Fibroblast of pulmonary artery (primary cell): ENCODE measurements at regions not wholly inside any gene's neighbourhood (a gene's known extent, or its start where the extent isn't known, plus 50 kb on each side); places are given as distances from the start of the nearest gene placed in this dataset.
A peak's percentile ranks its signal among the peaks of the same experiment; 100 is the strongest.
"Not testable (repeated sequence)": the region's sequence is repeated elsewhere in the genome, so short reads cannot be mapped to it uniquely, and the experiment has no call there.

Source experiments
- DNase-seq: peaks from one replicate; pipeline ENCODE4 v3.0.0-alpha.2; 2010; ENCODE audit warnings: low read depth
- H3K4me3 ChIP-seq: replicated peaks from 2 replicates; pipeline ENCODE4 v1.5.1; 2011; ENCODE audit warnings: low read depth, mild to moderate bottlenecking, control low read depth, low read length, moderate library complexity
- TF ChIP-seq, protein P1 (sequence below): IDR thresholded peaks from 2 replicates; pipeline ENCODE4 v1.5.1; 2011; ENCODE audit warnings: mild to moderate bottlenecking, control low read depth, low read length, inconsistent platforms; ENCODE audit errors: missing control alignments

GRCh38 chr15:98548139-98548971 is 100.0 kb upstream of the IGF1R start:
- DNase-seq = peak; percentile 62
- H3K4me3 ChIP-seq = peak overlapping the region; percentile 56
- TF ChIP-seq, protein P1, sequence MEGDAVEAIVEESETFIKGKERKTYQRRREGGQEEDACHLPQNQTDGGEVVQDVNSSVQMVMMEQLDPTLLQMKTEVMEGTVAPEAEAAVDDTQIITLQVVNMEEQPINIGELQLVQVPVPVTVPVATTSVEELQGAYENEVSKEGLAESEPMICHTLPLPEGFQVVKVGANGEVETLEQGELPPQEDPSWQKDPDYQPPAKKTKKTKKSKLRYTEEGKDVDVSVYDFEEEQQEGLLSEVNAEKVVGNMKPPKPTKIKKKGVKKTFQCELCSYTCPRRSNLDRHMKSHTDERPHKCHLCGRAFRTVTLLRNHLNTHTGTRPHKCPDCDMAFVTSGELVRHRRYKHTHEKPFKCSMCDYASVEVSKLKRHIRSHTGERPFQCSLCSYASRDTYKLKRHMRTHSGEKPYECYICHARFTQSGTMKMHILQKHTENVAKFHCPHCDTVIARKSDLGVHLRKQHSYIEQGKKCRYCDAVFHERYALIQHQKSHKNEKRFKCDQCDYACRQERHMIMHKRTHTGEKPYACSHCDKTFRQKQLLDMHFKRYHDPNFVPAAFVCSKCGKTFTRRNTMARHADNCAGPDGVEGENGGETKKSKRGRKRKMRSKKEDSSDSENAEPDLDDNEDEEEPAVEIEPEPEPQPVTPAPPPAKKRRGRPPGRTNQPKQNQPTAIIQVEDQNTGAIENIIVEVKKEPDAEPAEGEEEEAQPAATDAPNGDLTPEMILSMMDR = peak; percentile 6

DNA sequence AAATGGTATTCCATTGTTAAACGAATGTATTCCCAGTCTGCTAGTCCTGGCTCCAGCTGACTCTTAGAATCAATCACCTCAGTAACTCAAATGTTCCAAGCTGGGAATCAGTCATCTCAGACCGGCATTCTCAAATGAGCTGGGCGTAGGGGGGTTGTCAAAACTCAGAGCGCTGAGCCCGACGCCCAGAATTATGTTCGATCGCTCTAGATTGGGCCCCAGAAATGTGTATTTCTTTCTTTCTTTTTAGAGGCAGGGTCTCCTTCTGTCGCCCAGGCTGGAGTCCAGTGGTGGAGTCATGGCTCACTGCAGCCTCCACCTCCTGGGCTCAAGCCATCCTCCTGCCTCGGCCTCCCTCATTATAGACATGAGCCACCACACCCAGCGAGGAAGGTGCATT is 99.3 kb upstream of the IGF1R start:
- no peak for DNase-seq
- peak overlapping the region; percentile 56 for H3K4me3 ChIP-seq
- TF ChIP-seq, protein P1 = no peak

DNA sequence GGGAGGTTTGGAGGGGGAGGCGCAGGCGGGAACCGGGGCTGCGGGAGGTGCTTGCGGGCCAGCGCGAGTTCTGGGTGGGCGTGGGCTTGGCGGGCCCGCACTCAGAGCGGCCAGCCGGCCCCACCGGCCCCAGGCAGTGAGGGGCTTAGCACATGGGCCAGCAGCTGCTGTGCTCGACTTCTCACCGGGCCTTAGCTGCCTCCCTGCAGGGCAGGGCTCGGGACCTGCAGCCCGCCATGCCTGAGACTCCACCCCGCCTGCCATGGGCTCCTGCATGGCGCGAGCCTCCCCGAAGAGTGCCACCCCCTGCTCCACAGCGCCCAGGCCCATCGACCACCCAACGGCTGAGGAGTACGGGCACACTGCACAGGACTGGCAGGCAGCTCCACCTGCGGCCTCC is 98.6 kb upstream of the IGF1R start:
- no peak overlapping the region for H3K4me3 ChIP-seq
- TF ChIP-seq, protein P1 = no peak
- no peak for DNase-seq

DNA sequence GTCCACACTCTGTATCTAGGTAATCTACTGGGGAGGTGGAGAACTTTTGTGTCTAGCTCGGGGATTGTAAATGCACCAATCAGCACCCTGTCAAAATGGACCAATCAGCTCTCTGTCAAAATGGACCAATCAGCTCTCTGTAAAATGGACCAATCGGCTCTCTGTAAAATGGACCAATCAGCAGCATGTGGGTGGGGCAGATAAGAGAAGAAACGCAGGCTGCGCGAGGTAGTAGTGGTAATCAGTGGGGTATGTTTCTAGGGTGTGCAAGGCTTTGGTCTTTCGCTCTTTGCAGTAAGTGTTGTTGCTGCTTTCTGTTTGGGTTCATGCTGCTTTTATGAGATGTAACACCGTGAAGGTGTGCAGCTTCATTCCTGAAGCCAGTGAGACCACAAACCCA is 98.0 kb upstream of the IGF1R start:
- DNase-seq, H3K4me3 ChIP-seq: not testable (repeated sequence)

DNA sequence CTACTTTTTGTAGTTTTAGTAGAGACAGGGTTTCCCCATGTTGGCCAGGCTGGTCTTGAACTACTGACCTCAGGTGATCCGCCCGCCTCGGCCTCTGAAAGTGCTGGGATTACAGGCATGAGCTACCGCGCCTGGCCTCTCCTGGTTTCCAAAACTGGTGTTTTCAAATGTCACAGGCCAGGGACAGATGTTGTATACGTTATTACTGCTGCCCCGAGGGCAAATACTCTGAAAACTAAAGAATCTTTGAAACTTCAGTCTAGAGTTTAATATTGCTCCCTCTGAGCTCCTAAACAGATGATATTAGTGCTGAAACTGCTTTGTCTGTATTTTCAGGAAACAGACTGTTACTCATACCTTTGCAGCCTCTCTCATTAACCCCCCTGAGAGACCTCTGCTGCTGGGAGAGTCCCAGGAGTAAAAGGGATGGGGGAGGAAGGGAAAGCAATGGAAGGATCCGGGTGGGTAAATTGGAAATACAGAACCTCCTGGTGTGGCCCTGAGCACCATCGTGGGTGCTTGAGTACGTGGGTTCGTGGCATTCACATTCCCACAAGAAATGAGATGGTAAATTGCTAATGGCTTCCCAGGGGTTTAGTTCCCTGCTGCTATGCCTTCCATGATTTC is 96.3 kb upstream of the IGF1R start:
- no peak for DNase-seq
- TF ChIP-seq, protein P1 = no peak

DNA sequence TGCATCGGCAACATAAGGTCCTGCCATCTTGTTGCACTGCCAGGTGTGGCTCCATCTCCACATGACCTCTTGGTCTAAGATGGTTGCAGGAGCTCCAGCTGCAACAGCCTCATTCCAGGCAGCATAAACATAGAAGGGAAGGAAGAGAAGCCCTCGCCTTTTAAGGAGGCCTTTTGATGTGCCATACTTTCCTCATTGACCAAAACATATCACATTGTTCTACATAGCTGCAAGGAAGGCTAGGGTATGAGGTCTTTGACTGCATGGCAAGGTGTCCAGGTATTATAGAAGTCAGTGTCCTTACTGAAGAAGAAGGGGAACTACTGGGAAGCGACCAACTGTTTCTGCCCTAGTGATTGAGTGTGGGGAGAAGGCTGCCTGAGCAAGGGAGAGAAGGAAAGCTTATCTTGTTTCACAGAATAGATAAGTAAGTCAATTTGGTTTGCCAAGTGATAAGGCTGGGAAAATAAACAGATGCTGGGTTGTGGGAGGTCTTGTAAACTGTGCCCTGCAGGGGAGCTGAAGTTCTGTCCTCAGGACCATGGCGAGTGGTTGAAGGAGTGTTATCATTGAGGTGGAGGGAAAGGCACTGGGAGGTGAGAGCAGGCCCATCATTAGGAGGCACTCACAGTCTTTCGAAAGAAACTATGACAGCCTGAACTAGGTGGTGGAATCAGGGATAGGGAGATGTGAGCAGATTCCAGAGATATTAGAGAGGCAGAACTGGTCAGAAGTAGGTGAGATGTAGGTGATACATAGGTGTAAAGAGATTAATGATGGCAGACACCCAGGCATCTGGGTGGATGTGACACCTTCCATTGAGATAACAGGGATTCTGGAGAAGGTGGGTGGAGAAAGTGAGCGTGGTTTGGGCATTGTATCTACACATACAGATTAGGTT is 93.8 kb upstream of the IGF1R start:
- TF ChIP-seq, protein P1 = no peak

More for the DNA sequence above, 96.3 kb upstream of the IGF1R start:
- H3K4me3 ChIP-seq = no peak overlapping the region

DNA sequence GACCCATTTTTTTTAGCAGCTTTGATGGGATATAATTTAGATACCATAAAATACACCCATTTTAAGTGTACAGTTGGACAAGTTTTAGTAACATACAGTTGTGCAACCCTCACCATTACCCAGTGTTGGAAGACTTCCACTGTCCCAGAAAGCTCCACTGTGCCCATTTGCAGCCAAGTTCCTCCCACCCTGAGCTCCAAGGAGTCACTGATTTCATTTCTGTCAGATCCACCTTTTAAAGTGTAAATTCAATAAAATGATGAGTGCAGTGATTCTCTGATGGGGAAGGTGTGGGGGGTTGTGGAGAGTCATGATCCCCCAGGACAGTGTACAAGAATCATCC is 93.2 kb upstream of the IGF1R start:
- TF ChIP-seq, protein P1 = no peak
- no peak overlapping the region for H3K4me3 ChIP-seq
- no peak for DNase-seq

More for the DNA sequence above, 93.8 kb upstream of the IGF1R start:
- no peak for DNase-seq
- no peak overlapping the region for H3K4me3 ChIP-seq
